ENCODE measurements at regions not wholly inside any gene's neighbourhood (a gene's known extent, or its start where the extent isn't known, plus 50 kb on each side); places are given as distances from the start of the nearest gene placed in this dataset.

- no peak for TF ChIP-seq CTCF (IDR thresholded peaks at IDR 0.05)
These were observed 359.4 kb downstream of the CSNK1G3 start (continued) for GRCh38 chr5:123871373-123871772.

- Histone ChIP-seq H3K27me3 (ENCODE audit: insufficient read depth) (no peaks in the 10 kb centered on the region), H3K36me3 (replicated peaks in 1 of 2; ENCODE audit: control insufficient read depth in 1 of 2, insufficient read depth in 2 of 2, low read length in 1 of 2) (no peaks in the 10 kb centered on the region), H3K4me3 (ENCODE audit: low read depth in 2 of 2, low read length in 1 of 2) (no peak overlapping the region), H3K79me2 (ENCODE audit: insufficient read depth) (no peaks in the 10 kb centered on the region), H2AFZ (ENCODE audit: low read depth) (no peak overlapping the region), H3K9ac (no peak overlapping the region), H3K9me2 (no peaks in the 10 kb centered on the region), H3F3A (replicated peaks; ENCODE audit: insufficient read depth) (no peaks in the 10 kb centered on the region), H3K4me1 (ENCODE audit: control insufficient read depth in 1 of 2, insufficient read depth in 2 of 2, low read depth in 1 of 2, low read length in 1 of 2) (peaks cover 0 to 10% of the 10 kb centered on the region in 2 experiments; a peak in 2 of 4 replicates), H3K27ac (ENCODE audit: low read depth in 2 of 2, low read length in 1 of 2) (no peak overlapping the region), H4K20me1 (ENCODE audit: insufficient read depth) (no peaks in the 10 kb centered on the region), H3K9me3 (no peaks in the 10 kb centered on the region), H3K4me2 (no peak overlapping the region)
- no peak for DNase-seq
- no peak for TF ChIP-seq SMC3 (IDR thresholded peaks at IDR 0.05; ENCODE audit: low read depth, low read length)
- no peak for TF ChIP-seq PBX3 (IDR thresholded peaks at IDR 0.05)
- no peak for TF ChIP-seq EZH2phosphoT487 (IDR thresholded peaks at IDR 0.05; ENCODE audit: borderline replicate concordance, low read depth)
- POLR2A ChIA-PET: no interaction called here
- 82% methylated on average over 4 of the region's 4 CpGs for WGBS (ENCODE audit: low lambda C conversion rate)
- CTCF ChIA-PET: interaction anchor here (2.0 kb wide), 1 partner anchor 8 kb away, joined by 7 read pairs; no protein-coding TSS in a partner anchor
These were observed 356.9 kb downstream of the CSNK1G3 start for GRCh38 chr5:123868881-123869280.

- H3K36me3 ChIP-seq (replicated peaks in 1 of 2; ENCODE audit: control insufficient read depth in 1 of 2, insufficient read depth in 2 of 2, low read length in 1 of 2): no peaks in the 10 kb centered on the region
- H3K27me3 ChIP-seq (ENCODE audit: insufficient read depth): no peaks in the 10 kb centered on the region
- H3K9ac ChIP-seq: no peak overlapping the region
- no peak overlapping the region for H3K4me2 ChIP-seq
- H3K4me3 ChIP-seq (ENCODE audit: low read depth in 2 of 2, low read length in 1 of 2): no peak overlapping the region
- no peak overlapping the region for H3K27ac ChIP-seq (ENCODE audit: low read depth in 2 of 2, low read length in 1 of 2)
- peaks cover 0 to 4% of the 10 kb centered on the region in 2 experiments; a peak in 2 of 4 replicates for H3K4me1 ChIP-seq (ENCODE audit: control insufficient read depth in 1 of 2, insufficient read depth in 2 of 2, low read depth in 1 of 2, low read length in 1 of 2)
- no peaks in the 10 kb centered on the region for H4K20me1 ChIP-seq (ENCODE audit: insufficient read depth)
- H3K9me3 ChIP-seq: no peaks in the 10 kb centered on the region
- no peak for DNase-seq
- H3K9me2 ChIP-seq: no peaks in the 10 kb centered on the region
- TF ChIP-seq JUND (IDR thresholded peaks at IDR 0.05) (no peak), TAF1 (IDR thresholded peaks at IDR 0.05; ENCODE audit: borderline replicate concordance, low read depth, low read length) (no peak), FOSL2 (IDR thresholded peaks at IDR 0.05; ENCODE audit: borderline replicate concordance, low read depth) (no peak), USF1 (IDR thresholded peaks at IDR 0.05; ENCODE audit: borderline replicate concordance, low read depth) (no peak), TCF12 (IDR thresholded peaks at IDR 0.05) (no peak), MEF2A (IDR thresholded peaks at IDR 0.05; ENCODE audit: borderline replicate concordance, low read depth) (no peak), FOXJ3 (CRISPR knock-in tag; IDR thresholded peaks at IDR 0.05) (no peak), NRF1 (IDR thresholded peaks at IDR 0.05; ENCODE audit: low read depth, low read length) (no peak), FOXM1 (IDR thresholded peaks at IDR 0.05; ENCODE audit: low read depth) (no peak), POLR2AphosphoS5 (IDR thresholded peaks at IDR 0.05; ENCODE audit: low read depth, low read length) (no peak), NFIC (IDR thresholded peaks at IDR 0.05; ENCODE audit: borderline replicate concordance) (no peak), PBX3 (IDR thresholded peaks at IDR 0.05) (no peak), YY1 (IDR thresholded peaks at IDR 0.05; ENCODE audit: low read depth) (no peak), EZH2phosphoT487 (IDR thresholded peaks at IDR 0.05; ENCODE audit: borderline replicate concordance, low read depth) (no peak), RAD21 (IDR thresholded peaks at IDR 0.05; ENCODE audit: low read length) (no peak), EP300 (IDR thresholded peaks at IDR 0.05; ENCODE audit: borderline replicate concordance in 1 of 2, low read depth in 1 of 2, low read length in 1 of 2) (no peak)
- H3K79me2 ChIP-seq (ENCODE audit: insufficient read depth): no peaks in the 10 kb centered on the region
- no peak overlapping the region for H2AFZ ChIP-seq (ENCODE audit: low read depth)
- ChIA-PET CTCF (interaction anchor here (2.0 kb wide), 1 partner anchor 9 kb away, joined by 7 read pairs; no protein-coding TSS in a partner anchor), POLR2A (no interaction called here)
- H3F3A ChIP-seq (replicated peaks; ENCODE audit: insufficient read depth): no peaks in the 10 kb centered on the region
These were observed 356.3 kb downstream of the CSNK1G3 start for GRCh38 chr5:123868267-123868666.

Data from SK-N-SH (cell line).